A673 (cell line): ENCODE measurements at regions not wholly inside any gene's neighbourhood (a gene's known extent, or its start where the extent isn't known, plus 50 kb on each side); places are given as distances from the start of the nearest gene placed in this dataset.

Experiments used
- BruUV-seq: library from RNA; stranded (reverse); fragments of 400-500 nt; replicated peaks from 2 replicates; lab custom pipeline; 2021; lab: Mats Ljungman, UMichigan
- CTCF ChIA-PET: fragments of 300-600 bp; sonication (Branson Sonifier 250); formaldehyde crosslinking; loops from one replicate; lab custom pipeline; 2022; ENCODE audit warnings: antibody characterized with exemption; lab: Charles Lee
- POLR2A ChIA-PET: fragments of 300-600 bp; sonication (Branson Sonifier 250); formaldehyde crosslinking; loops from one replicate; lab custom pipeline; 2022; ENCODE audit warnings: antibody characterized with exemption; ENCODE audit not compliant: low non-redundant PET; lab: Charles Lee
- DNase-seq: peaks from one replicate; pipeline ENCODE4 v3.0.0-alpha.2; 2015; ENCODE audit warnings: low spot score
- H3K27ac ChIP-seq: fragments of 200-600 bp; sonication (generic); 2 replicates; pipeline ENCODE4 v1.5.1; 2016; ENCODE audit warnings: mixed run types, low read depth, mild to moderate bottlenecking, mixed read lengths, antibody characterized with exemption, low read length; ENCODE audit not compliant: poor library complexity, severe bottlenecking
- H3K27me3 ChIP-seq: fragments of 200-600 bp; sonication (generic); replicated peaks from 2 replicates; pipeline ENCODE4 v1.6.1; 2017; ENCODE audit warnings: mixed run types, low read depth, mild to moderate bottlenecking, mixed read lengths, antibody characterized with exemption, low read length; ENCODE audit not compliant: insufficient read depth, poor library complexity
- H3K36me3 ChIP-seq: fragments of 200-600 bp; sonication (generic); 2 replicates; pipeline ENCODE4 v1.6.1; 2016; ENCODE audit warnings: mixed run types, mild to moderate bottlenecking, mixed read lengths, antibody characterized with exemption, low read length; ENCODE audit not compliant: insufficient read depth, poor library complexity, severe bottlenecking
- H3K4me1 ChIP-seq: fragments of 200-600 bp; sonication (generic); 2 replicates; pipeline ENCODE4 v1.6.1; 2017; ENCODE audit warnings: mixed run types, mild to moderate bottlenecking, mixed read lengths, antibody characterized with exemption, low read length; ENCODE audit not compliant: insufficient read depth, poor library complexity, severe bottlenecking
- H3K4me3 ChIP-seq: fragments of 200-600 bp; sonication (generic); 2 replicates; pipeline ENCODE4 v1.5.1; 2016; ENCODE audit warnings: low read depth, mixed run types, mild to moderate bottlenecking, mixed read lengths, low read length; ENCODE audit not compliant: poor library complexity, severe bottlenecking
- H3K9me3 ChIP-seq: fragments of 200-600 bp; sonication (generic); 2 replicates; pipeline ENCODE4 v1.6.1; 2016; ENCODE audit warnings: mixed run types, low read depth, mild to moderate bottlenecking, mixed read lengths, antibody characterized with exemption, low read length; ENCODE audit not compliant: poor library complexity, severe bottlenecking
- EZH2 ChIP-seq: fragments of 200-600 bp; sonication (generic); IDR thresholded peaks from 2 replicates; pipeline ENCODE4 v1.6.1; 2017; ENCODE audit warnings: borderline replicate concordance, low read depth, mild to moderate bottlenecking, mixed read lengths, antibody characterized with exemption, low read length; ENCODE audit not compliant: poor library complexity, severe bottlenecking
- intact Hi-C: fragments of 100-400 bp; cut with micrococcal nuclease; formaldehyde crosslinking; loops from one replicate; pipeline ENCODE4 v1.10.0; 2022; ENCODE audit not compliant: unreplicated experiment
- TF ChIP-seq, protein P1 (sequence below): fragments of 300-800, 200-600 bp; sonication (generic); conservative IDR thresholded peaks from 2 replicates; pipeline ENCODE4 v1.5.1; 2017; ENCODE audit warnings: low read depth, mild to moderate bottlenecking, antibody characterized with exemption, low read length, moderate library complexity, mixed read lengths

DNA sequence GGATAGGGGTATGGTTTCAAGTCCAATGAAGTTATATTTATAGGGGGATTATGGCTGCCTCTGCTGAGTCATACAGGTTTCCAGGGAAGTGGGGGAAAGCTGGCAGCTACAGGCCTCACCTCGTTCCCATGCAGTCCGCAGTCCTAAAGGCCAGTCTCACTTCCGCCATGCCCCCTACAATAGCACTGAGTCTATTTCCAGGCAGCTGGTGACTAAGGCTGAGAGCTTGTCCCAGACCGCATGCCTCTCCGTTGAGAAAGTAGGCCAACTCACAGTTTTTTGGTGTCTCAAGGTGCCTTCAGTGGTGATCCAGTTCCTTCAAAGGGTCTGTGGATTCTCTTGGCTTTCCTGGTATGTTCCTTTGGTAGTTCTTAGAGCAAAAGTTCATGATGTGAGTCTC lies 203.9 kb upstream of the GLI3 start:
- Histone ChIP-seq H3K4me1 (no peaks in the 10 kb centered on the region), H3K36me3 (no peaks in the 10 kb centered on the region), H3K27ac (no peak overlapping the region), H3K4me3 (no peak overlapping the region), H3K9me3 (peaks cover 7% of the 10 kb centered on the region), H3K27me3 (no peaks in the 10 kb centered on the region)
- DNase-seq = no peak
- intact Hi-C loops = no loop called here
- BruUV-seq = no TSS peak
- TF ChIP-seq EZH2 = no peak
- TF ChIP-seq, protein P1, sequence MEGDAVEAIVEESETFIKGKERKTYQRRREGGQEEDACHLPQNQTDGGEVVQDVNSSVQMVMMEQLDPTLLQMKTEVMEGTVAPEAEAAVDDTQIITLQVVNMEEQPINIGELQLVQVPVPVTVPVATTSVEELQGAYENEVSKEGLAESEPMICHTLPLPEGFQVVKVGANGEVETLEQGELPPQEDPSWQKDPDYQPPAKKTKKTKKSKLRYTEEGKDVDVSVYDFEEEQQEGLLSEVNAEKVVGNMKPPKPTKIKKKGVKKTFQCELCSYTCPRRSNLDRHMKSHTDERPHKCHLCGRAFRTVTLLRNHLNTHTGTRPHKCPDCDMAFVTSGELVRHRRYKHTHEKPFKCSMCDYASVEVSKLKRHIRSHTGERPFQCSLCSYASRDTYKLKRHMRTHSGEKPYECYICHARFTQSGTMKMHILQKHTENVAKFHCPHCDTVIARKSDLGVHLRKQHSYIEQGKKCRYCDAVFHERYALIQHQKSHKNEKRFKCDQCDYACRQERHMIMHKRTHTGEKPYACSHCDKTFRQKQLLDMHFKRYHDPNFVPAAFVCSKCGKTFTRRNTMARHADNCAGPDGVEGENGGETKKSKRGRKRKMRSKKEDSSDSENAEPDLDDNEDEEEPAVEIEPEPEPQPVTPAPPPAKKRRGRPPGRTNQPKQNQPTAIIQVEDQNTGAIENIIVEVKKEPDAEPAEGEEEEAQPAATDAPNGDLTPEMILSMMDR = no peak
- POLR2A ChIA-PET = no interaction called here
- CTCF ChIA-PET = no interaction called here

- Histone ChIP-seq H3K27ac (no peak overlapping the region), H3K27me3 (no peaks in the 10 kb centered on the region), H3K4me1 (peaks cover 5% of the 10 kb centered on the region), H3K4me3 (no peak overlapping the region), H3K9me3 (no peaks in the 10 kb centered on the region), H3K36me3 (no peaks in the 10 kb centered on the region)
- CTCF ChIA-PET = no interaction called here
- POLR2A ChIA-PET = no interaction called here
- DNase-seq = no peak
- BruUV-seq = no TSS peak
- intact Hi-C loops = no loop called here
- TF ChIP-seq EZH2 = no peak
- TF ChIP-seq, protein P1 = no peak
These were observed 195.6 kb upstream of the GLI3 start for GRCh38 chr7:42432644-42433043.

- DNase-seq = no peak
- Histone ChIP-seq H3K4me3 (no peak overlapping the region), H3K27me3 (no peaks in the 10 kb centered on the region), H3K27ac (no peak overlapping the region), H3K36me3 (no peaks in the 10 kb centered on the region), H3K4me1 (peaks cover 9% of the 10 kb centered on the region), H3K9me3 (no peaks in the 10 kb centered on the region)
- intact Hi-C loops = no loop called here
- POLR2A ChIA-PET = no interaction called here
- no TSS peak for BruUV-seq
- TF ChIP-seq EZH2 = no peak
- TF ChIP-seq, protein P1 = no peak
- CTCF ChIA-PET = no interaction called here
These were observed 194.9 kb upstream of the GLI3 start for GRCh38 chr7:42431873-42432272.
